Neutrophil (primary cell): ENCODE measurements at regions not wholly inside any gene's neighbourhood (a gene's known extent, or its start where the extent isn't known, plus 50 kb on each side); places are given as distances from the start of the nearest gene placed in this dataset.
A peak's percentile ranks its signal among the peaks of the same experiment; 100 is the strongest.

ENCODE experiments used
- H3K27ac ChIP-seq: fragments of 200-600 bp; sonication (generic); 2 replicates; pipeline ENCODE4 v1.5.1; 2016; ENCODE audit warnings: mild to moderate bottlenecking, moderate library complexity
- H3K27me3 ChIP-seq: fragments of 200-600 bp; sonication (generic); 2 replicates; pipeline ENCODE4 v1.6.0; 2016; ENCODE audit warnings: mild to moderate bottlenecking
- H3K36me3 ChIP-seq: fragments of 200-600 bp; sonication (generic); 2 replicates; pipeline ENCODE4 v1.5.1; 2017
- H3K4me1 ChIP-seq, 2 experiments: fragments of 200-600 bp in 1 of 2; sonication (generic) in 1 of 2; 1 replicate in 1 of 2; 2 replicates in 1 of 2; pipeline versions ENCODE4 v1.5.1 to v1.6.1; 2013 to 2016; ENCODE audit warnings: low read depth in 1 of 2, low read length in 1 of 2, mild to moderate bottlenecking in 1 of 2, moderate library complexity in 1 of 2; ENCODE audit not compliant: control insufficient read depth in 1 of 2, insufficient read depth in 1 of 2
- H3K4me3 ChIP-seq, 2 experiments: fragments of 200-600 bp in 1 of 2; sonication (generic) in 1 of 2; 1 replicate in 1 of 2; 2 replicates in 1 of 2; pipeline ENCODE4 v1.5.1; 2013 to 2016; ENCODE audit warnings: low read depth in 1 of 2, low read length in 1 of 2, mild to moderate bottlenecking in 1 of 2, moderate library complexity in 1 of 2
- H3K9me3 ChIP-seq: fragments of 200-600 bp; sonication (generic); 2 replicates; pipeline ENCODE4 v1.5.1; 2016
- CTCF ChIP-seq: fragments of 200-600 bp; sonication (generic); IDR thresholded peaks from 2 replicates; pipeline ENCODE4 v1.5.1; 2016; ENCODE audit warnings: antibody characterized with exemption

DNA sequence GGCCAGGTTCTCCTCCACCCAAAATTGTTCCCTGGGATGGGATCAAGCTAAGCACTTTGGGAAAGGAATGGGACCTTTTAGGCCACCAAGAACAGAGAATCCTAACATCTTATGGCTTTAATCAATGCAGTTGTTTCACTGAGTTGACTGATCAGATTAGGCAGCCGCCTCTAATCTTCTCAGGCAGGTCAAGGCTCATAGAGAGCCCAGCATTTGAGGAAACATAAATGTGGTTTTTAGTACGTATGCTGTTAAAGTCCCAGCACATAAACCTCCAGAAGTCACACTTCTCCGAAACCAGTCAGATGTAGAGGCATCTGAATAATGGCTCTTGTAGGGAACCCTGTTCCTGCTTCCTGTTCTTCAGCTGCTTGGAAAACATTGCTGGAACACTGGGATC lies 99.5 kb upstream of the RMDN2 start:
- peak overlapping the region; percentile 33 to 70 for H3K4me3 ChIP-seq
- H3K9me3 ChIP-seq, result no peaks in the 10 kb centered on the region
- H3K4me1 ChIP-seq, result peaks cover 83 to 98% of the 10 kb centered on the region in 2 experiments
- H3K36me3 ChIP-seq, result peaks cover 10% of the 10 kb centered on the region
- H3K27me3 ChIP-seq, result no peaks in the 10 kb centered on the region
- TF ChIP-seq CTCF, result no peak
- peak overlapping the region; percentile 88 for H3K27ac ChIP-seq

DNA sequence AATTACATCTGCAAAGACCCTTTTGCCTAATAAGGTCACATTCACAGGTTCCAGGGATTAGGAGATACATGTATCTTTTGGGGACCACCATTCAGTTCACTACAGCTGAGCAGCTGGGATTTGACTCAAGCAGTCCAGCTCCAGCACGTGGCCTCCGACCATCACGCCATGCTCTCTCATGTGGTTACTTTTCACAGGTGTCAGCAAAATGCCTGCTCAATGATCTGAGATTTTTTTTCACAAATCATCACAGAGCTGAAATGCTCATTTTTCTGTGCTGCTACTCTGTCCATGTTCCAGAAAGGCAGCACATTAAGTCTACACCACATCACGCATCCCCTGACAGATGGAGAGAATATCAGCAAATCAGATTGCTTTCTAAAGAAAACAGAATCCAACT lies 98.5 kb upstream of the RMDN2 start:
- H3K4me1 ChIP-seq, result peaks cover 83 to 98% of the 10 kb centered on the region in 2 experiments
- TF ChIP-seq CTCF, result no peak
- H3K27me3 ChIP-seq, result no peaks in the 10 kb centered on the region
- H3K27ac ChIP-seq, result peak overlapping the region; percentile 88
- peaks cover 10% of the 10 kb centered on the region for H3K36me3 ChIP-seq
- peak overlapping the region; percentile 68 to 70 for H3K4me3 ChIP-seq
- no peaks in the 10 kb centered on the region for H3K9me3 ChIP-seq

DNA sequence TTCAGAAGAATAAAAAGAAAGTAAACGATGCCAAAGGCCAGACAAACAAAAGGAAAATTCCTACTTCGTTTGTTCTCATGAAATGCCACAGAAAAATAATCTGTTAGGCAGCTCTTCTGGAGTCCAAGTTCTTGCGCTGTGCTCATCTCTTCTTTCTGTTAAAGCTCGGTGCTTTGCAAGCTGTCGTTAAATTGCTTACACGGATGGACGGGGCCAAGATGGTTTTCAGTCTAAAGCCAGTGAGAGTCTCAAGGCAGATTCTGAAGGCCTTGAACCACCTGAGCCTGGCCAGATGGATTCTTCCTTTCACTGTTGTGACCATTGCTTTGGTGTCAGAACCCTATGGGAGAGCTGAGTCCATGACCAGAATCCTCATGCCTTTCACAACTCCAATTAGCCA lies 97.6 kb upstream of the RMDN2 start:
- Histone ChIP-seq H3K27ac (peak overlapping the region; percentile 88), H3K36me3 (peaks cover 10% of the 10 kb centered on the region), H3K9me3 (no peaks in the 10 kb centered on the region), H3K4me3 (peak overlapping the region; percentile 68 to 70), H3K4me1 (peaks cover 83 to 98% of the 10 kb centered on the region in 2 experiments), H3K27me3 (no peaks in the 10 kb centered on the region)
- TF ChIP-seq CTCF, result no peak

GRCh38 chr2:37827911-37828511 lies 97.1 kb upstream of the RMDN2 start:
- Histone ChIP-seq H3K27ac (peak overlapping the region; percentile 88), H3K4me3 (peak overlapping the region; percentile 68 to 70), H3K4me1 (peaks cover 83 to 94% of the 10 kb centered on the region in 2 experiments), H3K9me3 (no peaks in the 10 kb centered on the region), H3K27me3 (no peaks in the 10 kb centered on the region), H3K36me3 (peaks cover 10% of the 10 kb centered on the region)
- TF ChIP-seq CTCF, result no peak

- Histone ChIP-seq H3K27me3 (no peaks in the 10 kb centered on the region), H3K36me3 (peaks cover 10% of the 10 kb centered on the region), H3K4me1 (peaks cover 73 to 82% of the 10 kb centered on the region in 2 experiments), H3K27ac (peak overlapping the region; percentile 88), H3K9me3 (no peaks in the 10 kb centered on the region), H3K4me3 (peak overlapping the region; percentile 68 to 70)
- TF ChIP-seq CTCF, result peak; percentile 38
These were observed 95.9 kb upstream of the RMDN2 start for GRCh38 chr2:37829202-37829601.
